CD4-positive, alpha-beta T cell treated with Interleukin-1 beta for 1 hour (primary cell): ENCODE measurements at regions not wholly inside any gene's neighbourhood (a gene's known extent, or its start where the extent isn't known, plus 50 kb on each side); places are given as distances from the start of the nearest gene placed in this dataset.
"Not testable (repeated sequence)": the region's sequence is repeated elsewhere in the genome, so short reads cannot be mapped to it uniquely, and the experiment has no call there.

Experiments used
- DNase-seq, 2 donors: peaks; one replicate each; pipeline ENCODE4 v3.0.0-alpha.2; 2020 to 2022

DNA sequence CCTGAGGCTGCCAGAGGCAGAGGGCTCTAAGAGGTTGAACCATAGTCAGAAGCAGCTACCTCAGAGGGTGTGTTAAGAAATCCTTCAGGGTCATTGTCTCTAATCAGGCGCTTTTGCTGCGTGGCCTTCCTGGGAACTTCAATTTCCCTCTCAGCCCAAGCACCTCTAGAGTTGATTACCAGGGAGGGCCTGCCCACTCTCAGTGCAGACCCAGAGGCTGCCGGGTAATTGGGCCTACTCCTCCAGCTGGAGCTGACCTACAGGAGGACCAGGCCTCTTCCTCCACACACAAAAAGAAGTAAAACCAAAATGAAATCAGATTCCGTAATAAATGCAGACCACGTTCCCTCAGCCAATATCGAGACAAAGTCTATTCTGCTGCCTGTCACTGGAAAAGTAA is 305.0 kb upstream of the CCL2 start:
- DNase-seq: no peak

DNA sequence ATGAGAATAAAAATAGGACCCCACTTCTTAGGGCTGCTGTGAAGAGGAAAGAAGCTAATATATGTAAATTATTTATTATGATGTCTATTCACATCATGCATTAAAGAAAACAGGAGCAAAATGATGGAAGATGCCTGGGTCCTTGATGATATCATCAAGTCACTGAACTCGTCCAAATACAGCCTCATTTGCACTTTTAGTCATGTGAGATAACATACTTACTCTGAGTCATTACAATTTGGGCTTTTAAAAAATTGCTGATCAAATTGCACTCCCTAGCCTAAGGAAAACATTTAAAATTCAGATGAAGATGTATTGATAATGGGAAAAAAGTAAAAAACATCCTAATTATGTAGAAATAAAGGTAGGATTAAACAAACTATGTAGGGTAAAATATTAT is 302.7 kb upstream of the CCL2 start:
- no peak for DNase-seq

DNA sequence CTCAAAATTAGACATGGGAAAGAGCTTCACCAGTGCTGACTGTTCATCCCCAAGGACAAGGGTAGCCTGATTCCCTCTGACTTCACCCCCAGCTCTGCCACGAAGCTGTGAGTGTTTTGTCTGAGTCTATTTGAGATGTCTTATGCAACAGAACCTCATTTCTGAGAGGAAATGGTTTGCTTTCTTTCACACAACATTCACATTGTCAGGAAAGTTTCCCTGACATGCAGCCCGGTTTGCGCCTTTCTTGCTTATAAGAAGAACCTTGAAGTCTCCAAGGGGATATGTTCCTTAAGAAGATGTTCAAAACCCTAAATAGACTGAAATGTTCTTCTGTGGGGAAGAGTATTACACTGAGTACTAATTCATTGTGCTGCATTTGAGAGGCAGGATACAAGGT is 300.5 kb upstream of the CCL2 start:
- no peak for DNase-seq

DNA sequence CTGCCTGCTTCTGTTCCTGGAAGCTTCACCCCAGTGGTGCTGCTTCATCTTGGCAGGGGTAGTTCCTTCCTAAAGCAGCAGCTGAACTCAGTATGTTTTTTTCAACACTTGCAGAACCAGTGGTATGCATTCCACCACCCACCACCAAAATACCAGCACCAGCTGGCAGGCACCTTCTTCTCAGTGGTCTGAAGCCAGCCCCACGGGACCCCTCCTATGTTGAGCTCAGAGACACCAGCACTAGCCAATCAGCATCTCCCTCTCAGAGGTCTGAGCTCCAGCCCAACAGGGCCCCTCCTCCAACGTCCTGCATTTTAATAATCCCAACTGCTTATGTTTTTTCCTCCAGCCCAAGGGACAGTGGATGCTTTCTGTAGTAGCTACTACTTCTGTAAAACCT is 299.6 kb upstream of the CCL2 start:
- no peak for DNase-seq

DNA sequence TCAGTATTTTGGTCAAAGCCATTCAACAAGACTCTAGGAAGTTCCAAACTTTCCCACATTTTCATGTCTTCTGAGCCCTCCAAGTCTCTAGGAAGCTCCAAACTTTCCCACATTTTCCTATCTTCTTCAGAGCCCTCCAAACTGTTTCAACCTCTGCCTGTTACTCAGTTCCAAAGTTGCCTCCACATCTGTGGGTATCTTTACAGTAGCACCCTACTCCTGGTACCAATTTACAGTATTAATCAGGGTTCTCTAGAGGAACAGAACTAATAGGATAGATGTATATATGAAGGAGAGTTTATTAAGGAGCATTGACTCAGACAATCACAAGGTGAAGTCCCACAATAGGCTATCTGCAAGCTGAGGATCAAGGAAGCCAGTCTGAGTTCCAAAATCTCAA is 296.0 kb upstream of the CCL2 start:
- not testable (repeated sequence) for DNase-seq

DNA sequence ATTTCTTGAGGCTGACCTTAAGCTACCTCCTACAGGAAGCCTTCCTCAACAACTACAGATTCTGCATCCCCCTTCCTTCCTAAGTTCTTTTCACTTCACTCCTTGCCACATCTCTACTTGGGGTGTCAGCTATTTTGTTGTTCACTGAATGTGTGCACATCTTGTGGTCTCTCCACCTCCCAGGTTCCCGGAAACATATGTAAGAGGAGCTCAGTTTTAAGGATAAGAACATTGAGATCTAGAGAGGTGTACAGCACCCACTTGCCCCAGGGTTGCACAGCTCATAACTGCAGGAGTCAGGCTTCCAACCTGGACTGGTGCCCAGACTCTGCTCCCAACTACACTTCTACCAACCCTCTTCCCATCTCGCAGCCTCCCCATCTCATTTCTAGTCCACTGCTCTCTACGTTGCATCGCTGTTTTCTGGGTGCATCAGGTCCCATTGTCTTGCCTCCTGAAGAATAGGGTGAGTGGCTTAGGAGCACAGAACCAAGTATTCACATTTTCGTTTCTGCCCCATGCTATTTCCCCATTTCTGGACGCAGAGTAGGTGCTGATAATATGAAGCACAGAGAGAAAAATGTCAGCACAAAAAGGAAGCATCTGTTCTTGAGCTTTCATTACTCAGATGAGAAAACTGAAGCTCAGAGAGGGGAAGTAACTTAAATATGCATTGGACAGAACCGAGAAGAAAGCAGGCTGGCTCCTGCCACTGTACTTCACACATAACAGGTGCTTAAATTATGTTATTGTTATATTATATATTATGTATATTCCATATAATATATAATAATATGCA is 292.0 kb upstream of the CCL2 start:
- no peak for DNase-seq

DNA sequence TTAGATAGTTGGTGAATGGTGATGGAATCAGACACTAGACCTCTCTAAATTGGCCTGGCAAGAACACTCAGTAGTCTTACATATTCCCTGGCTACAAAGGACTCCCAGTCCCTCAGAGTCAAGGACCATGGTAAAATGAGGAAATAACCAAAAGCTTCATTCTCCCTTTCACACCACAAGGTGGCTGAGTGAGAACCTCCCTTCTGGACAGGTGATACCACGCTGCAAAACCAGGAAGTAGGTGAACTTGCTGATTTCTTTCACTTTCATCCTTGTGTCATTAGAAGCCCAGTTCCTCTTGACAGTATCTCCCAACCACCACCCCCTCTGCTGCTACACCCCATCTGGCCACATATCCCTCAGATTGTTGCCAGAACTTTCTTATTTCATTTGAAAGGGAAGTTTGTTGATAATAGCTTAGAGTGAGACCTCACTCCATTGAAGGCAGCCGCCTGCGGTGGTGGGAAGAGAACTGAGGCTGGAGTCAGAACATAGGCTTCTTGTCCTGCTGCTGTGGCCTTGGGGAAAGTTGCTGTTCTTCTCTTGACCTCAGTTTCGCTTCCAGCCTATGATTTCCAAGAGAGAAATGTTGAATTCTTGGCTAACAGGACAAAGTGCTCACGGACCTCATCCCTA is 290.6 kb upstream of the CCL2 start:
- DNase-seq: peak; percentile 40

DNA sequence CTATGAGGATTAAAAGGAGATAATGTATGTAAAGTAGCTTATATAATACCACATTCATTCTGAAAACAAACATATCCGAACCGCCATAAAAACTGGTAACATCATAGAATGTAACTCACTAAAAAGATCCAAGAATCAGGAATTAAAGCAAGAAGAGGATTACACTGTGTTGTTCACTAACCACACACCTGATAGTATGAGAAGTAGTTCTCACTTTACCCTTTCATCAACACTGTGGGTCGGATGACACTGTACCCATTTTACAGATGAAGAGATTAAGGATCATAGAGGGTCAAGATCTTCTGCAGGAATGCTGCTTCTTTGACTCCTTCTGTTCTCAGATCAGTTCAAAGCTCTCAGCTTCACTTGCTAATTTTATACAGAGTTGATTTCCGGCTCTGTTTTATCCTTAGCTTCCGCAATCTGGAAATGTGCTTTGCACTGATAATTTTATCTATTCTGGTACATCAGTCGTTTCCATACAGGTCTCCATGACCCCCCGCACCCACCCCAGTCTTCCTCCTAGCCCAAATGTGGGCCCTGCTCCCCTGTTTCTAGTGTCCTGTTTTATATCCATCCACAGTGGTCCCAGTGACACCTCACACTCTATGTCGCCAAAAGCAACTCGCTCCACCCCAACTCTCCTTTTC is 288.6 kb upstream of the CCL2 start:
- no peak for DNase-seq

DNA sequence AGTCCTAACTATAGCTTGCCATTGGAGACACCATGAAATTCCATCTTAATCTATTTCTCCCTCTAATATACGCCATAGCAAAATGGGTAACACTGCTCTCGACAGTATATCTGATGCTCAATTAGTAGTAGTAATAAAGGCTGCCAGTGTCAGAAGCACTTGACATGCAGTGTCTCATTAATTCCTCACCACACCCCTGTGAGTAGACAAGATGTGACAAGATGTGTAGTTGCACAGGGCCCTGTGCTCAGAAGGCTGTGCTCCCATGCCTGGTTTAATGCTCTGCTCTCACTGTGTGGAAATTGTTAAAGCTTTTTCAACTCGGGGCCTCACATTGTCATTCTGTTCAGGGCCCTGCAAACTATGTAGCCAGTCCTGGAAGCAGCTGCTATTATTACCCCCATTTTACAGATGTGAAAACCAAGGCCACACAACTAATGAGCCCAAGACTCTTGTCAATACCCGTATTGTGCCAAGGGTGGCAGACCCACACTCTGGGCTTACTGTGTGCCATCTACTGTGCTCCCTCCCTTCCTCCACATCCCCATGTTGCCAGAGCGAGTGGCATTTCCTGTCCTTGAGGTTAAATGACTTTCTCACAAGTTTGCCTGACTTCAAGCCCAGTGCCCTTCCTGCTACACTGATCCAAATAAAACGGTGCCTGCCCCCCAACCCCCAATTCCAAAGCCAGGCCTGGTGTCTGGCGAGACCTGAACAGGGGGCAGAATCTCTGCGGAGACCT is 287.3 kb upstream of the CCL2 start:
- DNase-seq: peak in 1 of 2 donors; percentile 11

DNA sequence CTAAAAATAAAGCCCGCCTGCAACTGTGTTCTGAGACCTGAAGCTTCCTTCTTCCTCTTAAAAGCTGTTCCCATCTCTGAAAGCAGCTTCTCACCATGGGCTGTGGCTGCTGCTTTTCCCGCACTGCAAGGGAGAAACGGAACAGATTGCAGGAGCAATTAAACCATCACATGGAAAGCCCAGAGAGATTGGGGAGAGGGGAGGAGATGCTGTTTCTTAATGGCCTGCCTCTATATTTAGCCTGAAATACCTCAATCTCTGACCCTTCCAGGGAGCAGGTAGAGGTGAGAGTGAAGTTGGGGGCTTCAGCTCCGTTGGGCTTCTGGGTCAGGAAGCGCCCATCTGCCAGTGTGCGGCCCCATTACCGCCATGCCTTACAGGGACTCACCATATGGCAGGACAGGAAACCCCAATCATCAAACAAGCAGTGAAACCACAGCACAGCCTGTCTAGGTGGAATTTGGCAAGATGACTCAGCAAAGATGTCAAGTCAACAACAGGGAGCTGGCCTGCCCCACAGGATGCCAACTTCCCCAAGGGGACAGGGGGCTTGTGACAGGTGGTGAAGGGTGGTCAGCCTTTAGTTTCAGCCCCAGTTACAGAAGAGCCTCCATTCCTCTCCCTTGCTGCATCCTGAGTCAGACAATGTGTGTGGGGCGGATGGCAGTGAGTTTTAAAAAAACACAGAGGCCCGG is 286.6 kb upstream of the CCL2 start:
- DNase-seq: peak; percentile 11 to 23

DNA sequence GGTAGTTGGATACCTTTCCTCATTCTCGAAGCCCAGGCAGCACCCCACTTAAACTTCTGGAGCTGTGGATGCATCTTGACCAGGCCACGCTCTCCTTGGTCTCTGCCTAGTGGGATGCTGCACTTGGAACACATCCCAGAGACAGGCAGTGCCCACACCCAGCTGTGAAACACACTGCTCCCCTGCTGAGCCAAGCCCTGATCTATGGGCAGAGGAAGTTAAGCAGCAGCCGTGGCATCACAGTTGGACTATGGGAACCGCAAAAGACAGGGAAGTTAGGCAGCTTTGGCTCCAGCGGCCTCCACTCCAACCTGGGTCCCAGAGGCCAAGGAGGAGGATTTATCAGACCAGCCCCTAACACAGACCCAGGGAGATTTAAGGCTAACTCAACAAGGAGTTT is 284.8 kb upstream of the CCL2 start:
- no peak for DNase-seq

DNA sequence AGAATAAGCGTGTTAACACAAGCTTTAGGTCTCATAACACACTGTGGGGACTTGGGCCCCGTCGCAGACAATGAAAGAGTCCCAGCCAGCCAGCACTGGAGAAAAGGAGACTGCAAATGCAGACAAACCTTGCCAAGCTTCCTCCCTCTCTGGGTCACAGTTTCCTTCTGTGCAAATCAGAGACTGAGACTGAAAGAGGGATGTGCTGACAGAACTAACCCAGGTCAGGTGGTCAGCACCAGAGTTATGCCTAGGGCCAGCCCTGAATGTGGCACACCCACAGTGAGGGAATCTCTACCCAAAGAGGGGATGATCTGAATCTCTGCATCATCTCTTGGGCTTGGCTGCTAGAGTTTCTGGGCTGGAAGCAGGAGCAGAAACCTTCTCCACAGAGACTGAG is 282.3 kb upstream of the CCL2 start:
- no peak for DNase-seq

DNA sequence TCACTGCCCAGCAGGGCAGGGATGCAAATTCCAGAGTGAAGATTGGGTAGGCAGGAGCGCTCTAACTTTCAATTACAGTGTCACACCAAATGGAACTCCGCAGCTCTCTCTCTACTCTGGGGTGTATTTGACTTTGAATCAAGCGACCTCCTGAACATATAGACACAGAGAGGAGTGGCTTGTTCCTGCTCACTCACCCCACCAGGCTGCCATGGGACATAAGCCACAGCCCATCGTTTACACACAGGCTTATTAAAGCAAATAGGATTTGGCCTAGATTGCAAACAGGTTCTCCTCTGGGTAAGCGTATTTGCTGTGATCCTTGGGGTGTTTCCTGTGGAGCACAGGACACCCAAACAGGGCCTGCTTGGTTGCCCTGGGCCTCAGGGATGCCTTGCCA is 281.6 kb upstream of the CCL2 start:
- DNase-seq: no peak

DNA sequence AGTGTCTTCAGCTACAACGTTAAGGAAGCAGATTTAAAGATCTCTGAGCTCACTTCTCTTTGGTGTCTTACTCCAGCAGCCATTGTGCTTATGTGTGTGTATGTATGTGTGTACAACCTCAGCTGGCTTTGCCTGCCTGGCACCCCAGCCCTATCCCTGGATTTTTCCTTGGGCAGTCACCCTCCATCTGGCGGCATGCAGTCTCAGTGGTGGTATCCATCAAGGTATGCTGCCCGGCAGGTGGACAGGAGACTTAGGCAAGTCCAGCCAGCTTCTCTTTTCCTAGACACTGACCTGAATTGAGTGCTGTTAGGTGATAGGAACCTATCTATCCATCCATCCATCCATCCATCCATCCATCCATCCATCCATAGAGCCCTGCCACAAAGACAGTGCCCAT is 280.8 kb upstream of the CCL2 start:
- no peak for DNase-seq

DNA sequence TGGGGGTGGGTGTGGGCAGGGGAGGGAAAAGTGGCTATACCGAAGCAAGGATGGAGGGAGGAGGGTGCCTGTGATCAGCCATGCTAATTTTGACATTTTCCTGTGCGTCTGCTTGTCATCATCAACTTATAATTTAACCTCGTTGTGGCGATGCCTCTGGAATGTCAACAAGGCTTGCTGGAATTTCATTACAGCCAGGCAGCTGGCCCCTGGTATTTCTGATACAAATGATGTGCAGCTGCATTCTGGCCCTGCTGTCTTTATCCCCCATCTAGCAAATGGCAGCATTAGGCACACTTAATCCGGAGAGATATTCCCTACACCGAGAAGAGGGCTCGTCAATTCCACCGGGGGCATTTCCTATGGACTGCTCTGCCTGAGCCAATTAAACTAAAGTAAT is 278.3 kb upstream of the CCL2 start:
- DNase-seq: no peak

DNA sequence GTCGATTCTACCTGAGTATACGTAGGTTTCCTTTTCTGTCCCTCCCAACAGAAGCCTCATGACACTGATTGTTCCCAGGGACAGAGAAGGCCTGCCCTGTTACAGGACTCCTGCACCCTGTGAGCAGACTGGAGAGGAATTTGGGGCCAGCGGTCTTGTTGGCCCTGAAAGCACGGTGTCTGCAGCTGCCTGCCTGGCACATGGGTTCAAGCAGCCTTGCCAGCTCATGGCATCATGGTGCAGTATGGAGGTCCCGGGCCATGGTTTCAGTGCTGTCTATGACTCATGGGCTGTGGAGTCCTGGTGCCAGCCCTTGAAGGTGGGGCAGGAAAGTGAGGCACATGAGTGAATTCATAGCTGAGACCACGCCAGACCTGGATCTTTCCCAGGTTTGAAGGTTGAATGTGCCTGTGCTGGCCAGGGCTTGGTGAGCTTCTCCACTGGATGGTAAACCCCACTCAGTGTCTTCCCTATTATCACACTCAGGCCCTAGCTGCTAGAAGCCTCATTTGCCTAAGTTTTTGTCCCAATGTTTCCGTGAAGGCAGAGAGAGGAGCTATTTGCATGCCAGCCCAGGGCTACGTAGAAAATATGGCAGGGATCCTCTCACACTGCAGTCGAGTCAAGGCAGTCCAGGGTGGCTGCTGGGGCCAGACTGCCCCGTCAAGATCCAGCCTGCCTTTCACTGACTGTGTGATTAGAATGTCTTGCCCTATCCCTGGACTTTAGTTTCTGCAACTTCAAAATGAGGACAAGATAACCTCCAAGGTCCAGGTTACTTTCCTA is 277.2 kb upstream of the CCL2 start:
- no peak for DNase-seq

DNA sequence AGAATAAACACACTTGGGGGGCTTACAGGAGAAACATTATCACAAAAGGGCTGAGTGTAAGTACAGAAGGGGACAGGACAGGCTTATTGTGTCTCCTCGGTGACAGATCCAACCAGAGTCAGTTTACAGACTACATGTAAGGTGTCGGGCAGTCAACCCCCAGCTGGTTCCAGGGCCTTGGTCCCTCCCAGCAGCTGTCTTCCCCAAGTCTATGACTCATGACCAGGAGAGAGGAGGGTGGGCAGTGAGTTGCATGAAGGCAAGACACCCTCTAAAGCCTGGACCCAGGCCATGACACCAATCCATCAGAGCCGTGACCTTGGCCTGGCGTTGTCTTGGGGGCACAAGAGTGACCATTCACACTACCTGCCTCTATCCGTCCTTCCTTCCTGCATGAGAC is 276.2 kb upstream of the CCL2 start:
- DNase-seq: no peak

DNA sequence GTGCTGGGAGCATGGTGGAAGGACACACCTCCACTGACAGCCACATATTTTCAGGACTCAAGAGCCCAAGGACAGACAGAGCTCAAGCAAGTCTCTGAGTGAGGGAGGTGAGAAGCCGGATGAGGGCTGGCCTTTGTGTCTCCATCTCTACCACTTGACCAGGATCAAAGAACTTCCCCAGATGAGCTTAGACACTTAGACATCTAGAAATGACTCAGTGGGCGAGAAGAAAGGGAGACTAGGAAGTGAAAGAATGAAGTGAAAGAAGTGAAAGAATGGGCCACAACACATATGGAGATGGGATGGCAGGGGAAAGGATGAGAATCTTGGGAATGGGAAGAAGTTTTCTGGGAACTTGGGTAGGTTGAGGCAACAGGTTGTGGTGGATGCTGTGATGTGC is 274.9 kb upstream of the CCL2 start:
- DNase-seq: no peak

DNA sequence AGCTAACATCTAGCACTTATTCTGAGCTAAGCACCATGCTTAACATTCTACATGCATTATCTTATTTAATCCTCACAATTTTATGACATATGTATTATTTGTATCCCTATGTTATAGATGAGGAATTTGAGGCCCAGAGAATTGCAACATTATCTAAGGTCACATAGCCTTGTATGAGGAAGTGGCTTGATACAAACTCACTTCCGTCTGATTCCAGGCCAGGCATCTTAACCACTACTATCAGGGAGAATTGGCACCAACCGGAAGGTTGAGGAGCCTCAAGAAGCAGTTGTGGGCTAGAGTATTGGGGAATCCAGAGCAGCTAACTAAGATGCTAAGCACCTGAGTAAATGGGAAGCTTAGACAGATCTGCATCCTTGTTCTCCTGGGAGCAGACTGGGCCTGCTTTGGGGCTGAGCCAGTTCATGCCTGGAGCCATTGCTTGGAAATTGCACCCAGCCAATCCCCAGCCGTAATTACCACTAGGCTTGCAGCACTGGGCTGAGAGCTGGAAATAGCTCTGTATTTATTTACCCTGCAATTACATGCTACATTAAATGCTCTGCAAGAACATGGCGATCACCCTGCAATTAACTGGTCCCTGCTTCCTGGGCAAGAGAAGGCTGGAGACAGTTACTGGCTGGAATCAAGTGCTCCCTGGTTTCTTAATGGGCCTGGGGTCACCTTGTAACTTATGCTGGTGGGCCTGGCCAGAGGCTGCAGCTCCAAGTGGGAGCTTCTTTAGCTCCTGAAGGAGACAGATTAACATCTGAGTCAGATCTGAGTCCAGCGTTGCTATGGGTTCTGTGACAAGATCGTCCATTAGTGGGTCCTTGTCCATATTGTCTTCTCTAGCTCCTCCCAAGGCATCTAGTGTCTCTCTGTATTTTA is 273.1 kb upstream of the CCL2 start:
- no peak for DNase-seq

DNA sequence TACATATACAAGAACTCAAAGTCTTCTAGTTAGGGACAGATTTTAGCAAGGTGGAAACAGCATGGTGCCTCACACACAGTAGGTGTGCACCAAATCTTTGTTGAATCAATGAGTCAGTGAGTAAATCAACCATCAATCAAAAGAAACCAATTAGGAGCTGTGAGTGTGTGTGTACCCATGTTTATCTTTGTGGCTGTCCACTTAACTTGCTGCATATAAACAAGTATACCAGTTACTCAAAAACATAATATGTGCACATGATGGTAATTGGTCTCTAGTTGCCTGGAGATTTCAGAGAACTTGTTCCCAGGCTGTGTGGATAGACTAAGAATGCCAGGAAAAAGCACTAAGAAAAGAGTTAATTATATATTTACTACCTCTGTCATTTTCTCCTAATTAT is 272.2 kb upstream of the CCL2 start:
- DNase-seq: no peak
